ENCODE measurements at regions not wholly inside any gene's neighbourhood (a gene's known extent, or its start where the extent isn't known, plus 50 kb on each side); places are given as distances from the start of the nearest gene placed in this dataset.

GRCh38 chr10:113272511-113272910 is 280.3 kb upstream of the HABP2 start:
- Histone ChIP-seq H3K9me3 (ENCODE audit: control insufficient read depth, insufficient read depth, low read depth, low read length) (no peaks in the 10 kb centered on the region), H3K36me3 (ENCODE audit: control insufficient read depth in 2 of 2, insufficient read depth in 1 of 2, low read length in 2 of 2) (no peaks in the 10 kb centered on the region), H3K27ac (ENCODE audit: extremely low read depth, low read depth, low read length) (no peak overlapping the region), H3K4me1 (ENCODE audit: control insufficient read depth, insufficient read depth, low read length) (no peaks in the 10 kb centered on the region), H3K4me3 (ENCODE audit: low read depth, low read length) (no peak overlapping the region)
- POLR2A ChIA-PET, result no interaction called here
- CTCF ChIA-PET, result no interaction called here
- TF ChIP-seq ZNF239 (tag by site-specific recombination; IDR thresholded peaks at IDR 0.05), result no peak
- no peak for TF ChIP-seq KLF7 (tag by site-specific recombination; IDR thresholded peaks at IDR 0.05; ENCODE audit: borderline replicate concordance)
- no peak for TF ChIP-seq ZNF623 (tag by site-specific recombination; IDR thresholded peaks at IDR 0.05)
- TF ChIP-seq ZNF114 (tag by site-specific recombination; IDR thresholded peaks at IDR 0.05), result no peak
- TF ChIP-seq GLIS1 (tag by site-specific recombination; IDR thresholded peaks at IDR 0.05), result no peak
- TF ChIP-seq ZNF398 (tag by site-specific recombination; IDR thresholded peaks at IDR 0.05), result no peak
- no peak for TF ChIP-seq RBAK (tag by site-specific recombination; IDR thresholded peaks at IDR 0.05)
- no peak for TF ChIP-seq KLF8 (tag by site-specific recombination; IDR thresholded peaks at IDR 0.05)
- no peak for TF ChIP-seq ZNF24 (tag by site-specific recombination; IDR thresholded peaks at IDR 0.05)
- no peak for TF ChIP-seq ZNF544 (tag by site-specific recombination; IDR thresholded peaks at IDR 0.05)
- TF ChIP-seq ZNF214 (tag by site-specific recombination; IDR thresholded peaks at IDR 0.05; ENCODE audit: borderline replicate concordance), result no peak
- no peak for TF ChIP-seq SCRT2 (tag by site-specific recombination; IDR thresholded peaks at IDR 0.05)
- no peak for TF ChIP-seq ZNF341 (tag by site-specific recombination; IDR thresholded peaks at IDR 0.05; ENCODE audit: low read depth)
- TF ChIP-seq HIC1 (tag by site-specific recombination; IDR thresholded peaks at IDR 0.05), result no peak

GRCh38 chr10:113273181-113274163 is 279.4 kb upstream of the HABP2 start:
- no peak overlapping the region for H3K4me3 ChIP-seq (ENCODE audit: low read depth, low read length)
- POLR2A ChIA-PET, result no interaction called here
- no peak overlapping the region for H3K27ac ChIP-seq (ENCODE audit: extremely low read depth, low read depth, low read length)
- CTCF ChIA-PET, result interaction anchor here (0.6 kb wide), 1 partner anchor 195 kb away, joined by 3 read pairs; no protein-coding TSS in a partner anchor
- no peaks in the 10 kb centered on the region for H3K4me1 ChIP-seq (ENCODE audit: control insufficient read depth, insufficient read depth, low read length)
- H3K9me3 ChIP-seq (ENCODE audit: control insufficient read depth, insufficient read depth, low read depth, low read length), result no peaks in the 10 kb centered on the region
- no peaks in the 10 kb centered on the region for H3K36me3 ChIP-seq (ENCODE audit: control insufficient read depth in 2 of 2, insufficient read depth in 1 of 2, low read length in 2 of 2)
- TF ChIP-seq ZNF585B (tag by site-specific recombination; IDR thresholded peaks at IDR 0.05), result no peak
- no peak for TF ChIP-seq TRIM28 (IDR thresholded peaks at IDR 0.05; ENCODE audit: borderline replicate concordance, low read length)
- no peak for TF ChIP-seq ZNF785 (tag by site-specific recombination; IDR thresholded peaks at IDR 0.05)
- no peak for TF ChIP-seq PATZ1 (tag by site-specific recombination; IDR thresholded peaks at IDR 0.05)
- no peak for TF ChIP-seq GLIS2 (tag by site-specific recombination; IDR thresholded peaks at IDR 0.05)
- TF ChIP-seq EGR2 (tag by site-specific recombination; IDR thresholded peaks at IDR 0.05; ENCODE audit: low read depth), result no peak
- TF ChIP-seq ZNF777 (tag by site-specific recombination; IDR thresholded peaks at IDR 0.05; ENCODE audit: borderline replicate concordance), result no peak
- no peak for TF ChIP-seq ZBTB49 (tag by site-specific recombination; IDR thresholded peaks at IDR 0.05; ENCODE audit: low read depth)
- TF ChIP-seq ZNF175 (tag by site-specific recombination; IDR thresholded peaks at IDR 0.05), result no peak
- TF ChIP-seq ZNF561 (tag by site-specific recombination; IDR thresholded peaks at IDR 0.05; ENCODE audit: borderline replicate concordance), result no peak
- TF ChIP-seq RBAK (tag by site-specific recombination; IDR thresholded peaks at IDR 0.05), result no peak
- no peak for TF ChIP-seq ZNF776 (tag by site-specific recombination; IDR thresholded peaks at IDR 0.05; ENCODE audit: borderline replicate concordance)
- no peak for TF ChIP-seq YY1 (tag by site-specific recombination; IDR thresholded peaks at IDR 0.05)
- no peak for TF ChIP-seq ZNF354C (tag by site-specific recombination; IDR thresholded peaks at IDR 0.05; ENCODE audit: borderline replicate concordance, low read depth)

Measured in HEK293 (cell line).